Neural progenitor cell (in vitro differentiated cells): ENCODE measurements at regions not wholly inside any gene's neighbourhood (a gene's known extent, or its start where the extent isn't known, plus 50 kb on each side); places are given as distances from the start of the nearest gene placed in this dataset.
"Not testable (repeated sequence)": the region's sequence is repeated elsewhere in the genome, so short reads cannot be mapped to it uniquely, and the experiment has no call there.

Source experiments
- DNase-seq: peaks from one replicate; pipeline ENCODE4 v3.0.0-alpha.2; 2016; ENCODE audit warnings: low spot score
- H2AFZ ChIP-seq: fragments of 200-600 bp; sonication (generic); replicated peaks from 2 replicates; pipeline ENCODE4 v1.6.1; 2016; ENCODE audit warnings: antibody characterized with exemption
- H3F3A ChIP-seq: fragments of 200-600 bp; sonication (generic); 2 replicates; pipeline ENCODE4 v1.6.1; 2016; ENCODE audit warnings: antibody characterized with exemption, low read depth
- H3K27ac ChIP-seq: fragments of 200-600 bp; sonication (generic); 2 replicates; pipeline ENCODE4 v1.5.1; 2016; ENCODE audit warnings: mild to moderate bottlenecking
- H3K27me3 ChIP-seq: fragments of 200-600 bp; sonication (generic); 2 replicates; pipeline ENCODE4 v1.6.1; 2016; ENCODE audit warnings: mild to moderate bottlenecking, moderate library complexity
- H3K36me3 ChIP-seq: fragments of 200-600 bp; sonication (generic); 2 replicates; pipeline ENCODE4 v1.5.1; 2016
- H3K4me1 ChIP-seq: fragments of 200-600 bp; sonication (generic); 2 replicates; pipeline ENCODE4 v1.6.1; 2016; ENCODE audit warnings: mixed run types
- H3K4me2 ChIP-seq: fragments of 200-600 bp; sonication (generic); 2 replicates; pipeline ENCODE4 v1.6.1; 2016
- H3K4me3 ChIP-seq: fragments of 200-600 bp; sonication (generic); 2 replicates; pipeline ENCODE4 v1.5.1; 2016
- H3K79me2 ChIP-seq: fragments of 200-600 bp; sonication (generic); 2 replicates; pipeline ENCODE4 v1.6.1; 2016; ENCODE audit warnings: low read depth
- H3K9ac ChIP-seq: fragments of 200-600 bp; sonication (generic); 2 replicates; pipeline ENCODE4 v1.6.1; 2016
- H3K9me3 ChIP-seq: fragments of 200-600 bp; sonication (generic); 2 replicates; pipeline ENCODE4 v1.5.1; 2016; ENCODE audit warnings: low read depth
- H4K20me1 ChIP-seq: fragments of 200-600 bp; sonication (generic); 2 replicates; pipeline ENCODE4 v1.6.1; 2016; ENCODE audit warnings: low read depth
- H3K27ac Mint-ChIP-seq: 3 replicates; pipeline ENCODE4 v1.8.0; 2021; ENCODE audit warnings: mixed read lengths
- H3K27me3 Mint-ChIP-seq: 2 replicates; pipeline ENCODE4 v1.8.0; 2022; ENCODE audit warnings: low read depth, mild to moderate bottlenecking, inconsistent platforms, moderate library complexity, mixed read lengths; ENCODE audit not compliant: insufficient read depth
- H3K36me3 Mint-ChIP-seq: 3 replicates; pipeline ENCODE4 v1.8.0; 2021; ENCODE audit warnings: mixed read lengths
- H3K4me1 Mint-ChIP-seq: 3 replicates; pipeline ENCODE4 v1.8.0; 2021; ENCODE audit warnings: mixed read lengths
- H3K4me3 Mint-ChIP-seq: 3 replicates; pipeline ENCODE4 v1.8.0; 2021; ENCODE audit warnings: mild to moderate bottlenecking, moderate library complexity, mixed read lengths
- H3K9me3 Mint-ChIP-seq: 3 replicates; pipeline ENCODE4 v1.8.0; 2020; ENCODE audit warnings: mixed read lengths
- CTCF ChIP-seq: fragments of 200-600 bp; sonication (generic); IDR thresholded peaks from 2 replicates; pipeline ENCODE4 v1.5.1; 2017; ENCODE audit warnings: antibody characterized with exemption, mild to moderate bottlenecking
- EZH2 ChIP-seq: fragments of 200-600 bp; sonication (generic); IDR thresholded peaks from 2 replicates; pipeline ENCODE4 v1.6.1; 2017; ENCODE audit warnings: antibody characterized with exemption, mild to moderate bottlenecking, moderate library complexity
- EZH2phosphoT487 ChIP-seq: fragments of 200-600 bp; sonication (generic); IDR thresholded peaks from 2 replicates; pipeline ENCODE4 v1.6.1; 2017; ENCODE audit warnings: antibody characterized with exemption

DNA sequence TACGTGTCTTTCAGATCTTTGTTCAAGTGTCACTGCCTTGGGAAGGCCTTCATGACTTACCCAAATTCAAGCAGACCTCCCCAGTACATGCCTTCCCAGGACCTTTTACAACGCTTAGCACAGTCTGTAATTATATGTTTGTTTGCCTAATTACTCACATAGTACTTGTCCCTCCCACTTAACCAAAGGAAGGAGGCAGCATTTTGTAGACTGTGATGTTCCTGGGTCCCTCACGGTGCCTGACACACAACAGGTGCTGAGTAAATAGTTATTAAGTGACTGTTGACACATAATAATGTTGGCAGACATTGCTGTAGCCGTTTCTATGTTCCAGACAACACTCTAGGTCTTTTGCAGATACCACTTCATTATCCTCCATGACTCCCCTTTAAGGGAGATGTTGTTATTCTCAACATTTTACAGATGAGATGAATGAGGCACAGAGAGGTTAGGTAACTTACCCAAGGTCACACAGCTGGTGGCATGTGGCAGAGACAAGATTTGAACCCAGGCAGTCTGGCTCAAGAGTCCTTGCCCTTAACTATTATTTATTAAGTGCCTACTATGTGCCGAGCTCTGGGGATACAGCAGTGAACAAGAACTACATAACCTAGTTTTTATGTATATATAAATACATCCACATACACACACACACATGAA is 130.7 kb downstream of the PHETA1 start:
- H3K4me1 Mint-ChIP-seq: no peaks in the 10 kb centered on the region
- Histone ChIP-seq H3K36me3 (no peaks in the 10 kb centered on the region), H3K4me2 (no peak overlapping the region), H3K9ac (no peak overlapping the region), H3K4me1 (no peaks in the 10 kb centered on the region), H2AFZ (no peak overlapping the region), H3F3A (no peaks in the 10 kb centered on the region), H4K20me1 (no peaks in the 10 kb centered on the region), H3K27me3 (no peaks in the 10 kb centered on the region), H3K4me3 (no peak overlapping the region), H3K9me3 (no peaks in the 10 kb centered on the region), H3K27ac (no peak overlapping the region), H3K79me2 (no peaks in the 10 kb centered on the region)
- H3K9me3 Mint-ChIP-seq: no peaks in the 10 kb centered on the region
- H3K27ac Mint-ChIP-seq: no peak overlapping the region
- H3K4me3 Mint-ChIP-seq: no peak overlapping the region
- TF ChIP-seq EZH2phosphoT487 (no peak), CTCF (no peak), EZH2 (no peak)
- peaks cover 2% of the 10 kb centered on the region for H3K27me3 Mint-ChIP-seq
- no peaks in the 10 kb centered on the region for H3K36me3 Mint-ChIP-seq
- no peak for DNase-seq

DNA sequence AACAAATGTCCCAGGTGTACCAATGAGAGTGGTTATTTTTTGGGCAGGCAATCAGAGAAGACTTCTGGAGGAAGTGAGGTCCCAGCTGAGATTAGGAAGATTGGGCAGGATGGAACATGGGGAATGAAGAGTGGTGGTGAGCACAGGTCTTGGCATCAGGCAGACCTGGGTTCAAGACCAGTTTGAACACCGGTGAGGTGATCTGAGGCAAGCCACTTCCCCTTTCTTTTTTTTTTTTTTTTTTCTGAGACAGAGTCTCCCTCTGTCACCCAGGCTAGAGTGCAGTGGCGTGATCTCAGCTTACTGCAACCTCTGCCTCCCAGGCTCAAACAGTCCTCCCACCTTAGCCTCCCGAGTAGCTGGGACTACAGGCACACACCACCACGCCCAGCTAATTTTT is 134.4 kb downstream of the PHETA1 start:
- not testable (repeated sequence) for H3K27me3 ChIP-seq, DNase-seq, H3K36me3 Mint-ChIP-seq, H4K20me1 ChIP-seq, H3K4me2 ChIP-seq, H3K27me3 Mint-ChIP-seq, H3K27ac Mint-ChIP-seq, H3K9me3 ChIP-seq, H3K4me1 ChIP-seq, H3K27ac ChIP-seq, H2AFZ ChIP-seq, H3K4me3 ChIP-seq, H3K4me1 Mint-ChIP-seq, H3K4me3 Mint-ChIP-seq, H3K79me2 ChIP-seq, H3K36me3 ChIP-seq, H3K9ac ChIP-seq, H3K9me3 Mint-ChIP-seq, H3F3A ChIP-seq

DNA sequence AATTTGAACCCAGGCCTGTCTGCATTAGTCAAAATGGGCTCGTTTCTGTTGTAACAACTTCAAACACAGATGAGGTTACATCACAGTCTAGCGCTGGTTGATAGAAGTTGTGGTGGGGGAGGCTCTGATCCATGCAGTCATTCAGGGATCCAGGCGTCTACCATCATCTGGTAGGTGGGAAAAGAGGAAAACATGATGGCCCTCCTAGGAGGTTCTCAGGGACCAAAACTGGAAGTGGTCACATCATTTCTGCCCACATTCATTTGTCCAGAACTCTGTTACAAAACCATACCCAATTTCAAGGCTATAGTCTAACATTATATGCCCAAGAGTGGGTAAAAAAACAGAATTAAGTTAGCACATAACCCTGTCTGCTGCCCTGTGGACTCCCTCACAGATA is 135.1 kb downstream of the PHETA1 start:
- no peaks in the 10 kb centered on the region for H3K4me1 Mint-ChIP-seq
- H4K20me1 ChIP-seq: no peaks in the 10 kb centered on the region
- H3F3A ChIP-seq: no peaks in the 10 kb centered on the region
- no peaks in the 10 kb centered on the region for H3K9me3 Mint-ChIP-seq
- no peaks in the 10 kb centered on the region for H3K36me3 ChIP-seq
- TF ChIP-seq EZH2 (no peak), CTCF (no peak), EZH2phosphoT487 (no peak)
- H3K4me1 ChIP-seq: no peaks in the 10 kb centered on the region
- no peaks in the 10 kb centered on the region for H3K36me3 Mint-ChIP-seq
- H3K9me3 ChIP-seq: no peaks in the 10 kb centered on the region
- no peaks in the 10 kb centered on the region for H3K79me2 ChIP-seq
- no peak overlapping the region for H3K27ac Mint-ChIP-seq
- no peaks in the 10 kb centered on the region for H3K27me3 ChIP-seq
- H3K9ac ChIP-seq: no peak overlapping the region
- no peak overlapping the region for H2AFZ ChIP-seq
- no peak for DNase-seq
- no peak overlapping the region for H3K27ac ChIP-seq
- peaks cover 2% of the 10 kb centered on the region for H3K27me3 Mint-ChIP-seq
- no peak overlapping the region for H3K4me3 Mint-ChIP-seq
- H3K4me3 ChIP-seq: no peak overlapping the region
- H3K4me2 ChIP-seq: no peak overlapping the region

GRCh38 chr12:111230649-111231048 is 138.2 kb downstream of the PHETA1 start:
- H3K27ac ChIP-seq: no peak overlapping the region
- no peaks in the 10 kb centered on the region for H3F3A ChIP-seq
- no peaks in the 10 kb centered on the region for H3K36me3 Mint-ChIP-seq
- no peaks in the 10 kb centered on the region for H3K27me3 ChIP-seq
- no peak for TF ChIP-seq CTCF
- no peak for TF ChIP-seq EZH2phosphoT487
- TF ChIP-seq EZH2: no peak
- no peak overlapping the region for H3K9ac ChIP-seq
- no peaks in the 10 kb centered on the region for H3K36me3 ChIP-seq
- DNase-seq: no peak
- H3K27ac Mint-ChIP-seq: no peak overlapping the region
- H3K79me2 ChIP-seq: no peaks in the 10 kb centered on the region
- H3K4me1 Mint-ChIP-seq: no peaks in the 10 kb centered on the region
- no peaks in the 10 kb centered on the region for H3K9me3 ChIP-seq
- H3K9me3 Mint-ChIP-seq: no peaks in the 10 kb centered on the region
- H4K20me1 ChIP-seq: no peaks in the 10 kb centered on the region
- H3K4me2 ChIP-seq: no peak overlapping the region
- H3K4me3 Mint-ChIP-seq: no peak overlapping the region
- no peak overlapping the region for H3K4me3 ChIP-seq
- no peaks in the 10 kb centered on the region for H3K27me3 Mint-ChIP-seq
- no peaks in the 10 kb centered on the region for H3K4me1 ChIP-seq
- no peak overlapping the region for H2AFZ ChIP-seq
